GM23338 (cell line): ENCODE measurements at regions not wholly inside any gene's neighbourhood (a gene's known extent, or its start where the extent isn't known, plus 50 kb on each side); places are given as distances from the start of the nearest gene placed in this dataset. TPM values are rescaled to one million over a fixed set of nuclear protein-coding genes. Genes with fewer than 3 reads are reported as not detected.

ENCODE experiments used
- EZH2phosphoT487 ChIP-seq: fragments of 200-600 bp; sonication (generic); IDR thresholded peaks from one replicate; pipeline ENCODE4 v1.8.1; 2018; ENCODE audit warnings: antibody characterized with exemption; ENCODE audit not compliant: unreplicated experiment
- JUNB ChIP-seq: IDR thresholded peaks from one replicate; pipeline ENCODE4 v1.6.1; 2016; ENCODE audit warnings: antibody characterized with exemption; ENCODE audit not compliant: unreplicated experiment
- ZNF462 ChIP-seq: fragments of 250-450 bp; sonication (Bioruptor Pico); IDR thresholded peaks from 2 replicates; pipeline ENCODE4 v1.5.0; 2020; ENCODE audit warnings: mild to moderate bottlenecking, moderate library complexity
- small RNA-seq: library from RNA; depleted of rRNA; stranded (forward); fragments of <200 nt; gene quantifications from one replicate; pipeline ENCODE3, GENCODE V24; 2014; ENCODE audit warnings: low replicate concordance
- TF ChIP-seq, protein P1 (sequence below), 2 experiments: fragments of 200-600 bp in 1 of 2; sonication (generic) in 1 of 2; conservative IDR thresholded peaks; 2 replicates each; pipeline versions ENCODE4 v1.5.1 to v1.6.1; 2016 to 2017; ENCODE audit warnings: antibody characterized with exemption in 2 of 2, low read depth in 2 of 2, mild to moderate bottlenecking in 2 of 2, moderate library complexity in 1 of 2

DNA sequence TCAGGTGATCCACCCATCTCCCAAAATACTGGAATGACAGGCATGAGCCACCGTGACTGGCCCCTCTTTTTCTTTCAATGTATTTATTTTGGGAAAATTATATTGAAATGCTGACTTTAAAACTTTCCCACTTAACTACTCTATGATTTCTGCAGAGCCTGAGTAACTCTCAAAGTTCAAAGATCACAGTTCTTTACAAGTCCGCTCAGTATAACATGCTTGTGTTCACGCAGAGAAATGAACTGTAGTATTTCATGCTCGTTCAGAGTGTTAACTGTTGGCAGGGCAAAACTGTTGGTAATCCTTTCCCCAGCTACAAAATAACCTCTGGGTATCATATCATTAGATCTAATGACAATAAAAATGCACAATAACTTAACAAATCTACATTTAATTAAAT is 50.7 kb upstream of the ADAMTS20 start (continued):
- TF ChIP-seq ZNF462 (CRISPR knock-in tag) (no peak), EZH2phosphoT487 (no peak), JUNB (no peak)
- TF ChIP-seq, protein P1, sequence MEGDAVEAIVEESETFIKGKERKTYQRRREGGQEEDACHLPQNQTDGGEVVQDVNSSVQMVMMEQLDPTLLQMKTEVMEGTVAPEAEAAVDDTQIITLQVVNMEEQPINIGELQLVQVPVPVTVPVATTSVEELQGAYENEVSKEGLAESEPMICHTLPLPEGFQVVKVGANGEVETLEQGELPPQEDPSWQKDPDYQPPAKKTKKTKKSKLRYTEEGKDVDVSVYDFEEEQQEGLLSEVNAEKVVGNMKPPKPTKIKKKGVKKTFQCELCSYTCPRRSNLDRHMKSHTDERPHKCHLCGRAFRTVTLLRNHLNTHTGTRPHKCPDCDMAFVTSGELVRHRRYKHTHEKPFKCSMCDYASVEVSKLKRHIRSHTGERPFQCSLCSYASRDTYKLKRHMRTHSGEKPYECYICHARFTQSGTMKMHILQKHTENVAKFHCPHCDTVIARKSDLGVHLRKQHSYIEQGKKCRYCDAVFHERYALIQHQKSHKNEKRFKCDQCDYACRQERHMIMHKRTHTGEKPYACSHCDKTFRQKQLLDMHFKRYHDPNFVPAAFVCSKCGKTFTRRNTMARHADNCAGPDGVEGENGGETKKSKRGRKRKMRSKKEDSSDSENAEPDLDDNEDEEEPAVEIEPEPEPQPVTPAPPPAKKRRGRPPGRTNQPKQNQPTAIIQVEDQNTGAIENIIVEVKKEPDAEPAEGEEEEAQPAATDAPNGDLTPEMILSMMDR (conservative IDR thresholded peaks at IDR 0.05; ENCODE audit: low read depth in 2 of 2), result no peak

Small RNA genes in the stretch of these regions (small RNA-seq; reads per million reads assigned to genes)
- not detected for gene AC090525.3
